ENCODE measurements at regions not wholly inside any gene's neighbourhood (a gene's known extent, or its start where the extent isn't known, plus 50 kb on each side); places are given as distances from the start of the nearest gene placed in this dataset.

DNA sequence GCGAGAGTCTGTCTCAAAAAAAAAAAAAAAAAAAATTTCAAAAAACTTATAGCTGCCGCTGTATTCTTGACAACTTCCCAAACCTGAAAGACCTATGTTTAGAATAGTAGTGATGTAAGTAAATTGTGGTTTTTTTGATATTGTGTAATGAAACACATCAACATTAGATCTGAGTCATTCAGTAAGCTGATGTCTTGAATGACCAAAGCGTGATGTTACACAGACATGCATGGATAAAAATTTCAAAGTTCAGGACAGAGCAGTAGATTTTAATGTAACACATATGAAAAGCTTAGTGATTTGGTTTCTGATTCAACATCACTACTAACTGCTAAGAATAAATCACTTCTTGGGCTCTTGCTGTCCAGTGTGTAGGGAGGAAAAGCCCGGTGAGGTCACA is 69.3 kb upstream of the MEX3C start:
- TF ChIP-seq, protein P1, sequence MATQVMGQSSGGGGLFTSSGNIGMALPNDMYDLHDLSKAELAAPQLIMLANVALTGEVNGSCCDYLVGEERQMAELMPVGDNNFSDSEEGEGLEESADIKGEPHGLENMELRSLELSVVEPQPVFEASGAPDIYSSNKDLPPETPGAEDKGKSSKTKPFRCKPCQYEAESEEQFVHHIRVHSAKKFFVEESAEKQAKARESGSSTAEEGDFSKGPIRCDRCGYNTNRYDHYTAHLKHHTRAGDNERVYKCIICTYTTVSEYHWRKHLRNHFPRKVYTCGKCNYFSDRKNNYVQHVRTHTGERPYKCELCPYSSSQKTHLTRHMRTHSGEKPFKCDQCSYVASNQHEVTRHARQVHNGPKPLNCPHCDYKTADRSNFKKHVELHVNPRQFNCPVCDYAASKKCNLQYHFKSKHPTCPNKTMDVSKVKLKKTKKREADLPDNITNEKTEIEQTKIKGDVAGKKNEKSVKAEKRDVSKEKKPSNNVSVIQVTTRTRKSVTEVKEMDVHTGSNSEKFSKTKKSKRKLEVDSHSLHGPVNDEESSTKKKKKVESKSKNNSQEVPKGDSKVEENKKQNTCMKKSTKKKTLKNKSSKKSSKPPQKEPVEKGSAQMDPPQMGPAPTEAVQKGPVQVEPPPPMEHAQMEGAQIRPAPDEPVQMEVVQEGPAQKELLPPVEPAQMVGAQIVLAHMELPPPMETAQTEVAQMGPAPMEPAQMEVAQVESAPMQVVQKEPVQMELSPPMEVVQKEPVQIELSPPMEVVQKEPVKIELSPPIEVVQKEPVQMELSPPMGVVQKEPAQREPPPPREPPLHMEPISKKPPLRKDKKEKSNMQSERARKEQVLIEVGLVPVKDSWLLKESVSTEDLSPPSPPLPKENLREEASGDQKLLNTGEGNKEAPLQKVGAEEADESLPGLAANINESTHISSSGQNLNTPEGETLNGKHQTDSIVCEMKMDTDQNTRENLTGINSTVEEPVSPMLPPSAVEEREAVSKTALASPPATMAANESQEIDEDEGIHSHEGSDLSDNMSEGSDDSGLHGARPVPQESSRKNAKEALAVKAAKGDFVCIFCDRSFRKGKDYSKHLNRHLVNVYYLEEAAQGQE (IDR thresholded peaks at IDR 0.05; ENCODE audit: insufficient read depth in 1 of 2, low read depth in 2 of 2, low read length in 2 of 2), result no peak
- no peak for TF ChIP-seq TAF1 (IDR thresholded peaks at IDR 0.05; ENCODE audit: borderline replicate concordance, insufficient read depth, low read length)

Measured in PFSK-1 (cell line).